Upper lobe of right lung (tissue), 1 donor: ENCODE measurements at regions not wholly inside any gene's neighbourhood (a gene's known extent, or its start where the extent isn't known, plus 50 kb on each side); places are given as distances from the start of the nearest gene placed in this dataset.

Experiments
- ATAC-seq: fragments of 200-7000 bp; cut with Tn5 transposase; one replicate; pipeline ENCODE4 v1.9.1; 2020; ENCODE audit warnings: mild to moderate bottlenecking, moderate library complexity
- DNase-seq: peaks from one replicate; pipeline ENCODE4 v3.0.0-alpha.2; 2020
- H3K27ac ChIP-seq: fragments of 200-600 bp; one replicate; pipeline ENCODE4 v1.8.0; 2022
- H3K27me3 ChIP-seq: fragments of 200-600 bp; one replicate; pipeline ENCODE4 v1.8.0; 2022; ENCODE audit warnings: mild to moderate bottlenecking
- H3K36me3 ChIP-seq: fragments of 200-600 bp; one replicate; pipeline ENCODE4 v1.8.0; 2022
- H3K4me1 ChIP-seq: fragments of 200-600 bp; one replicate; pipeline ENCODE4 v1.8.0; 2022
- H3K4me3 ChIP-seq: fragments of 200-600 bp; one replicate; pipeline ENCODE4 v1.8.0; 2022; ENCODE audit warnings: mild to moderate bottlenecking
- H3K9me3 ChIP-seq: fragments of 200-600 bp; one replicate; pipeline ENCODE4 v1.8.0; 2022
- CTCF ChIP-seq: fragments of 200-600 bp; IDR thresholded peaks from one replicate; pipeline ENCODE4 v1.8.0; 2022; ENCODE audit warnings: antibody characterized with exemption
- intact Hi-C: fragments of 100-400 bp; cut with DNase I; formaldehyde crosslinking; loops from one replicate; pipeline ENCODE4 v1.11.0; 2022
- donor health status: DM: no; HTN: yes; CAD: no; lungs with severe emphysema.

- no peak overlapping the region for H3K27ac ChIP-seq
- intact Hi-C loops: no loop called here
Observed at GRCh38 chr10:3422282-3422681, 249.7 kb upstream of the PITRM1 start.

GRCh38 chr10:3421537-3422257, 249.1 kb upstream of the PITRM1 start:
- Histone ChIP-seq H3K4me1 (peaks cover 11% of the 10 kb centered on the region), H3K27me3 (no peaks in the 10 kb centered on the region), H3K9me3 (no peaks in the 10 kb centered on the region), H3K36me3 (no peaks in the 10 kb centered on the region), H3K4me3 (no peak overlapping the region), H3K27ac (no peak overlapping the region)
- DNase-seq: no peak
- ATAC-seq: no peak
- no peak for TF ChIP-seq CTCF
- intact Hi-C loops: no loop called here

More at GRCh38 chr10:3422282-3422681, 249.7 kb upstream of the PITRM1 start:
- TF ChIP-seq CTCF: no peak
- ATAC-seq (no peak), DNase-seq (no peak)
- Histone ChIP-seq H3K4me1 (peaks cover 12% of the 10 kb centered on the region), H3K27me3 (no peaks in the 10 kb centered on the region), H3K4me3 (no peak overlapping the region), H3K9me3 (no peaks in the 10 kb centered on the region), H3K36me3 (no peaks in the 10 kb centered on the region)

GRCh38 chr10:3420527-3421469, 248.2 kb upstream of the PITRM1 start:
- DNase-seq: no peak
- no peaks in the 10 kb centered on the region for H3K27me3 ChIP-seq
- no peaks in the 10 kb centered on the region for H3K9me3 ChIP-seq
- no peak overlapping the region for H3K27ac ChIP-seq
- ATAC-seq: no peak
- peaks cover 2% of the 10 kb centered on the region for H3K4me1 ChIP-seq
- intact Hi-C loops: no loop called here
- TF ChIP-seq CTCF: no peak
- no peak overlapping the region for H3K4me3 ChIP-seq
- no peaks in the 10 kb centered on the region for H3K36me3 ChIP-seq

GRCh38 chr10:3419719-3420495, 247.3 kb upstream of the PITRM1 start:
- intact Hi-C loops: no loop called here
- Histone ChIP-seq H3K4me1 (no peaks in the 10 kb centered on the region), H3K27me3 (no peaks in the 10 kb centered on the region), H3K4me3 (no peak overlapping the region), H3K36me3 (no peaks in the 10 kb centered on the region), H3K27ac (no peak overlapping the region), H3K9me3 (no peaks in the 10 kb centered on the region)
- no peak for TF ChIP-seq CTCF
- ATAC-seq: no peak
- no peak for DNase-seq

GRCh38 chr10:3418926-3419325, 246.3 kb upstream of the PITRM1 start:
- H3K27ac ChIP-seq: no peak overlapping the region
- no peaks in the 10 kb centered on the region for H3K36me3 ChIP-seq
- no peaks in the 10 kb centered on the region for H3K9me3 ChIP-seq
- H3K4me3 ChIP-seq: no peak overlapping the region
- H3K4me1 ChIP-seq: no peaks in the 10 kb centered on the region
- ATAC-seq (no peak), DNase-seq (no peak)
- intact Hi-C loops: no loop called here
- no peak for TF ChIP-seq CTCF
- no peaks in the 10 kb centered on the region for H3K27me3 ChIP-seq
